Ammon's horn (tissue), 1 donor: ENCODE measurements at regions not wholly inside any gene's neighbourhood (a gene's known extent, or its start where the extent isn't known, plus 50 kb on each side); places are given as distances from the start of the nearest gene placed in this dataset.
"Not testable (repeated sequence)": the region's sequence is repeated elsewhere in the genome, so short reads cannot be mapped to it uniquely, and the experiment has no call there.

Experiments used
- DNase-seq: peaks from one replicate; pipeline ENCODE4 v3.0.0-alpha.2; 2016; ENCODE audit warnings: low spot score

GRCh38 chr3:22691407-22691806, 511.7 kb upstream of the UBE2E2 start:
- DNase-seq, result no peak

- no peak for DNase-seq
Measured at GRCh38 chr3:22691856-22692628, 511.1 kb upstream of the UBE2E2 start.

DNA sequence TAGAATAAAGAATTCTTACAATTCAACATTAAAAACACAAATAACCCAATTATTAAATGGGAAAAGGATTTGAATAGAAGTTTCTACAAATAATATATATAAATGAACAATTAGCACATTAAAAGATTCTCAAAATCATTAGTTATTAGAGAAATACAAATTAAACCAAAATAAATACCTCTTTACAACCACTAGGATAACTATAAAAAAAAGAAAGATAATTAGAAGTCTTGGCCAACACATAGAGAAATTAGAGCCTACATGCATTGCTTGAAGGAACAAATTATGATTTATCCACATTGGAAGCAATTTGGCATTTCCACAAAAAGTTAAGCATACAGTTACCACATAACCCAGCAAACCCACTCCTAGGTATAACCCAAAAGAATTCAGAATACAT, 502.3 kb upstream of the UBE2E2 start:
- no peak for DNase-seq

DNA sequence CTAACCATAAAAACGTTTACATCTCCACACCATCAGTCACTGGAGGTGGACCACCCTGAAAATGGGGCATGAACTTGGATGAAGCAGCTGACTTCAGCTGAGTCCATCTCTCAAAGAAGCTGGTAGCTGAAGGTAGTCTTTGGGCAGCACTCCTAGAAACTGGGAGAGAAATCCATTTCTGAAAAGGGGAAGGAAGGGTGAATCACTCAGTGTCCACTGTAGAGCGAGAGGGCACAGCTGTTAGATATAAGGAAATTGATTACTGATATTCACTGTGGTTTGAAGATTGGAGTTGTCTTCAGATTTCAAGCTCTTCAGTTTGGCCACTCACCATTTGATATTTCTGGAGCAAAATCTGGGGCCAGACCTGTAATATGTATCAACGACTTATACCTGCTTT, 499.0 kb upstream of the UBE2E2 start:
- no peak for DNase-seq

GRCh38 chr3:22704571-22705354, 498.4 kb upstream of the UBE2E2 start:
- DNase-seq, result no peak

GRCh38 chr3:22706922-22707321, 496.2 kb upstream of the UBE2E2 start:
- DNase-seq, result not testable (repeated sequence)

- DNase-seq, result no peak
Measured at GRCh38 chr3:22713936-22714335, 489.2 kb upstream of the UBE2E2 start.

- no peak for DNase-seq
Measured at GRCh38 chr3:22714749-22715148, 488.4 kb upstream of the UBE2E2 start.

DNA sequence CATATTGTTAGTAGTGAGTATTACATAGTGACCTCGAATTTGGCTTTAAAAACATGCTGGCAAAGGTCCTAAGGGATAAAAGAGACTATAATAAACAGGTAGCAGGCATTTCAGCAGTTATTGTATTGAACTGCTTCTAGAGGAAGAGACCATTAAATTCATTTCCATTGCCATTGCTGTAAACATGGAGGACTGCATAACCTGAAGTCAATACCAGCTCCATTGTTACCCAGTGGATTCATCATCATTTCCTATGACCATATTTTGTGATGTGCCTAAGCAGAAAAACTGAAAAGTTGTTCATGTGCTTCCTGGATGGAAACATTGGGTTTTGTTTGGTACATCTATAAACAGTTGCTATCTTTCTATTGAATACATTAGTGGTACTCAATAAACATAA, 482.5 kb upstream of the UBE2E2 start:
- no peak for DNase-seq

GRCh38 chr3:22724420-22724819, 478.7 kb upstream of the UBE2E2 start:
- no peak for DNase-seq

GRCh38 chr3:22728406-22728805, 474.7 kb upstream of the UBE2E2 start:
- DNase-seq, result no peak

GRCh38 chr3:22729212-22729611, 473.9 kb upstream of the UBE2E2 start:
- DNase-seq, result no peak

DNA sequence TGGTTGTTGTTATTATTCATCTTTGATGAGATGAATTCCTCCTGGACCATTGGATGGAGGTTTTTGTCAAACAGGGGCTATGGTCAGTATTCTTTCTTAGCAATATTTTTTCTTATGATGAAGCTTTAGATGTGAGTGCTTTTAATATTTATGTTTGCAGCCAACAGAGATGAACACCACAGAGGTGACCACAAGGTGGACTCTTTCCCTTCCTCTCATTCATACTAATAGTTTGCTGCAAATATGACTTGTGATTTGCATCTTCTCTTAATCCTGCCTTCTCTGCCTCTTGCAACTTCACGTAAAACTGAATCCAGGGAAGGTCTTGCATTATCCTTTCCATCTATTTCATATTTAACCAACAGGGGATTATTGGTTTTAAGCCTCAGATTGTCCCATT, 473.1 kb upstream of the UBE2E2 start:
- DNase-seq, result no peak

- DNase-seq, result no peak
Measured at GRCh38 chr3:22730701-22731100, 472.4 kb upstream of the UBE2E2 start.

DNA sequence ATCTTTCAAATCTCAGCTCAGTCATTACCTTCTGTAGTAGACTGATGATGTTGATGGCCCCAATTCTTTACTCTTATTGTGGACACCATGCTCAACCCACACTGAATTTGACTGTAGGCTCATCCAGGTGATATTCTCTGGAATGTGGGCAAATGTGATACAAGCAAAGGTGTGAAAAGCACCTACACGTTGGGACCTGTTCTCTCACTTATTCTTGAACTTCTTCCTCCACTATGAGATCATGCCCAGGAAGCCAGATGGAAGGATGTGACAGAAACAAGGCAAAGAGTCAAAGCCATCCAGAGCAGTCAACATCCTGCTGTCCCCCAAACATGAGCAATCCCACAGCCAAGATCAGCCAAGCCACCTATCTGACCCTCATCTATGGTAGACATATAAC, 471.2 kb upstream of the UBE2E2 start:
- no peak for DNase-seq

- no peak for DNase-seq
Measured at GRCh38 chr3:22732641-22733040, 470.5 kb upstream of the UBE2E2 start.

DNA sequence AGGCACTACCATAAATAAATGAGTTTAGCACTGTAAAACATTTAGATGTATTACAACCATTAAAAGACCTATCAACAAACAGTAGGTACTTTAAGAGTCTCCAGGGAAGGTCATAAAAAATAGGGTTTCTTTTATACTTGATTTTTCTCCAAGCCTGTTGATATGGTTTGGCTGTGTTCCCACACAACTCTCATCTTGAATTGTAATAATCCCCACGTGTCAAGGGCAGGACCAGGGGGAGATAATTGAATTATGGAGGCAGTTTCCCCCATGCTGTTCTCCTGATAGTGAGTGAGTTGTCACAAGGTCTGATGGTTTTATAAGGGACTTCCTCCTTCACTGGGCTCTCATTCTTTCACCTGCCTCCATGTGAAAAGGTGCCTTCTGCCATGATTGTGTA, 468.9 kb upstream of the UBE2E2 start:
- no peak for DNase-seq

DNA sequence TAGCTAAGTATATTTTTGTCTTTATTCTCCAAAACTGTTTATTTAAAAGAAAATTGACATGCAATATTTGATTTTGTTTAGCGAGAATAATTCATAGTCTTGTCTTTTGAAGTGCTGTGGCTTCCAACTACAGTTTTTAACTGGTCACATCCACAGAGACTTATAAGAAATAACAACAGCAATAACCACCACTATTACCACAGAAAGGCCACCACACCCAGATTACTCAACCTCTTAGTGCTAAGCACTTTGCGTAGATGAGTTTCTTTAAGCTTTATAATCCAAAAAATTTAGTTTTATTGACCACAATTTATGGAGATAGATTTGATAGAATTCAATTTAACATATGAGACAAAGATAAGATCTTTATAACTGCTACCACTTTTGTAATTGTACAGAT, 468.4 kb upstream of the UBE2E2 start:
- DNase-seq, result no peak

DNA sequence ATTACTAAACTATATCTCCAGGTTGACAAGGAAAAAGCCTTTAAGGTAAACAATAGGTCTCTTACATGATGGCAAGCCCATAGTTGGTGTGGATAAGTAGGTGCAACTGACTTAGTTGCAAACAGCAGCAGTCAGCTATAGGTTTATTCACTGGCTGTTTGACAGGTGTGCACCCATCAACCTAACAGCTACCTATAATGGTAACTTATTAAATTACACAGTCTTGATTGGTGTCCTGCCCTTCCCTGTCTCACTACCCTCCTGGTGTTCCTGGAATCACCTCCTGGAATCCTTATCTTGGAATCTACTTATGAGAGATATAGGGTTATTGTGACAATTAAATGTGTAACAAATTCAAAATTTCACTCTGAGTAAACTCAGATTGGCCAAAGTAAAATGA, 467.8 kb upstream of the UBE2E2 start:
- no peak for DNase-seq

DNA sequence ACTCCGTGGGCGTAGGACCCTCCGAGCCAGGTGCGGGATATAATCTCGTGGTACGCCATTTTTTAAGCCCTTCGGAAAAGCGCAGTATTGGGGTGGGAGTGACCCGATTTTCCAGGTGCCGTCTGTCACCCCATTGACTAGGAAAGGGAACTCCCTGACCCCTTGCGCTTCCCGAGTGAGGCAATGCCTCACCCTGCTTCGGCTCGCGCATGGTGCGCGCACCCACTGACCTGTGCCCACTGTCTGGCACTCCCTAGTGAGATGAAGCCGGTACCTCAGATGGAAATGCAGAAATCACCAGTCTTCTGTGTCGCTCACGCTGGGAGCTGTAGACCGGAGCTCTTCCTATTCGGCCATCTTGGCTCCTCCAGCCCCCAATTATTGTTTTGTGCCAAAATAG, 459.7 kb upstream of the UBE2E2 start:
- DNase-seq, result not testable (repeated sequence)

DNA sequence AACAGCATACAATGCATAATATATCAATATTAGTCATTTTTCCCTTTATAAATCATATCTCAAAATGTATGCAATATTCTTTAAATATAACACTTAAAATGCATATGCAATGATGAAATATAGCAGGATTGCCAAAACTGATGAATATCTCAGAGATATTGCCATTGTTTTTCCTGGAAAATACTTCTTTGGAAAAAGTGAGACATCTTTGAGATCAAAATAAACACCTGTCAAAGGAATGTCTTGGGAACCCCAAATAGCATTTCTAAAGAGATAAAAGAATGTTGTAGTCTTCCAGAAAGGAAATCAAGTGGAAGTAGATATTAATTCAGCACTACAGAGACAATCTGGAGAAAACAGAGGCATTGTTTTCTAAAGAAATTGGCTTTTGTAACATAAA, 457.8 kb upstream of the UBE2E2 start:
- no peak for DNase-seq

DNA sequence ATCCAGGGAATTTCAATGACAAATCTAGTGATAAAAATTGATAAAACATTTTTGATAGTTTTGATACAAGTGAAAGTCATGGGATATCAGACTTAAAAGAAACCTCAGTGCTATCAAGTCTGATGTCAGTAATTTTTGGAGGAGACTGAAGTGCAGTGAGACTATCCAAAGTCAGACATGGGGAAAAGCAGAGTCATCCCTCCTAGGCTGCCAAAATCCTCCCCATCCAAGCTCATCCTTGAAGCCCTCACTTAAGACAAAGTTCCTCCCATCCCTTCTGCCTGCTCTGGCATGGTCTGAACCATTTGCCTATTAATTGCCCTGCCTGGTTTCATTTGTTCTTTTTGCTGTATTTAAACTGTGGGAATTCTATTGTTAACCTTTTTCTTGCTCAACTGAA, 456.9 kb upstream of the UBE2E2 start:
- no peak for DNase-seq

GRCh38 chr3:22748453-22749045, 454.6 kb upstream of the UBE2E2 start:
- no peak for DNase-seq
